Activated CD4-positive, alpha-beta T cell treated with anti-CD3 and anti-CD28 coated beads for 1 hour (primary cell): ENCODE measurements at regions not wholly inside any gene's neighbourhood (a gene's known extent, or its start where the extent isn't known, plus 50 kb on each side); places are given as distances from the start of the nearest gene placed in this dataset.

Experiments used
- DNase-seq: peaks from one replicate; pipeline ENCODE4 v3.0.0-alpha.2; 2020

GRCh38 chr12:47558625-47559345 is 147.0 kb downstream of the RPAP3 start:
- DNase-seq: no peak

GRCh38 chr12:47557386-47557785 is 148.4 kb downstream of the RPAP3 start:
- no peak for DNase-seq

GRCh38 chr12:47556261-47557030 is 149.4 kb downstream of the RPAP3 start:
- no peak for DNase-seq

GRCh38 chr12:47554046-47554653 is 151.7 kb downstream of the RPAP3 start:
- DNase-seq: no peak

- no peak for DNase-seq
Measured at GRCh38 chr12:47553266-47553665, 152.6 kb downstream of the RPAP3 start.

- no peak for DNase-seq
Measured at GRCh38 chr12:47551426-47551851, 154.4 kb downstream of the RPAP3 start.

GRCh38 chr12:47549258-47549657 is 156.6 kb downstream of the RPAP3 start:
- DNase-seq: no peak

GRCh38 chr12:47548401-47548800 is 157.4 kb downstream of the RPAP3 start:
- DNase-seq: no peak

- DNase-seq: no peak
Measured at GRCh38 chr12:47547077-47547476, 158.8 kb downstream of the RPAP3 start.

- DNase-seq: no peak
Measured at GRCh38 chr12:47545938-47546609, 159.8 kb downstream of the RPAP3 start.

- DNase-seq: no peak
Measured at GRCh38 chr12:47534695-47535094, 171.1 kb downstream of the RPAP3 start.

- DNase-seq: no peak
Measured at GRCh38 chr12:47530050-47530449, 175.8 kb downstream of the RPAP3 start.

GRCh38 chr12:47527816-47528215 is 178.0 kb downstream of the RPAP3 start:
- DNase-seq: no peak

- no peak for DNase-seq
Measured at GRCh38 chr12:47520029-47520428, 185.8 kb downstream of the RPAP3 start.

GRCh38 chr12:47517122-47517521 is 188.7 kb downstream of the RPAP3 start:
- no peak for DNase-seq

- no peak for DNase-seq
Measured at GRCh38 chr12:47509398-47509851, 196.4 kb downstream of the RPAP3 start.

GRCh38 chr12:47507221-47507620 is 198.6 kb downstream of the RPAP3 start:
- no peak for DNase-seq

GRCh38 chr12:47504775-47505446 is 200.9 kb downstream of the RPAP3 start:
- no peak for DNase-seq

- DNase-seq: no peak
Measured at GRCh38 chr12:47493801-47494200, 212.0 kb downstream of the RPAP3 start.

GRCh38 chr12:47491516-47492305 is 214.1 kb downstream of the RPAP3 start:
- DNase-seq: no peak

- no peak for DNase-seq
Measured at GRCh38 chr12:47488888-47489287, 216.9 kb downstream of the RPAP3 start.

- DNase-seq: no peak
Measured at GRCh38 chr12:47481041-47481440, 224.8 kb downstream of the RPAP3 start.
